Midbrain (tissue), 1 donor: ENCODE measurements at regions not wholly inside any gene's neighbourhood (a gene's known extent, or its start where the extent isn't known, plus 50 kb on each side); places are given as distances from the start of the nearest gene placed in this dataset.

Experiments
- DNase-seq: peaks from one replicate; lab custom pipeline; 2025; lab: John Stamatoyannopoulos, UW

DNA sequence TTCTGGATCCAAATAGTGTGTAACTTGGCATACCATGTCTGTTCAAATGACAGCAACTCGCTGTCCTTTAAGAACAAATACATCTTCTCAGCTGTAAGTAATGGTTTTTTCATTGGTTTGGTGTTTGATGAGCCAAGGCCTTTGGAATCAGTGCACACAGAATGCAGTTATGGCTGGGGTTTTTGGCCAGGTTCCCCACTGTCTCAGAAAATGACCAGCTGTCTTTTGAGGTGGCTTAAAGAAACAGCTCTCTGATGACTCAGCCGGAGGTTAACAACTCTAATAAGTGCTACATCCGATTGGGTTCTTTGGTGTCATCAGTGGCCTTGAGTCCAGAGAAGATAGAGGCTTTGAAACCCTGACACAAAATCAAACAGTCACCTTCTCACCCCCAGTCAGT lies 688.4 kb downstream of the REEP3 start:
- no peak for DNase-seq

DNA sequence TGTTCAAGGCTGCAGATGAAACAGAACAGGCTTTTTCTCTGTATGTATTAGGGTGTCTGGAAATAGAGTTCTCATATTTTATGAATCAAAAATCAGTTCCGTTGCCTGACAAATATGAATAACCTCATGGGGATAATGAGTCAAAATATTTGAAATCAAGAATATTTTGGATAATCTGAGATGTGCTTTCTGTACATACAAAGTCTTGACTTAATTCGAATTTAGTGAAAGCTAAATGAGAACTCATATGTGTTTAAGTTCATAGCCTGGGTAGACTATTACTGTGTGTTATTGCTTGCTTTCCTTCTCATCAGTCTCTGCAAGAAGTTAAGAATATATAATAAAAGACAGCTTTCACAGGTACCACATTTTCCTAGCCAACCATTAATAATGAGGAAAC lies 689.0 kb downstream of the REEP3 start:
- no peak for DNase-seq

DNA sequence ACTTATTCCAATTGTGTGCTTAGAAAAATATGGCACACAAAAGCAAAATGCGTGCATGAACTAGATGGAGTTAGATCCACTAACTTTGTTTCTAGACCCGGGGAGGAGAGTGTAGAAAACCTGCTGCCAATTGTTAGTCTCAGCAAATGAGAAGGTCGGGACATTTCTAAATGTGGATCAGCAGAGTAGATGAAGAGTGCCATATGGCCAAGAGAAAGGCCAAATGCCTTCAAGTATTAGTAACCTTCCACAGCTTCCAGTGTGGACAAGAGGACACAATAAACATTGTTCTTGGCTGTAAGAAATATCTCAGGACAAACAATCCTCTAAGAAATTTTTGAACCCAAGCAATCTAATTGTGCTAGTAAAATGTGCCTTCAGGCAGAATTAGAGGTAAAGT lies 690.3 kb downstream of the REEP3 start:
- no peak for DNase-seq

DNA sequence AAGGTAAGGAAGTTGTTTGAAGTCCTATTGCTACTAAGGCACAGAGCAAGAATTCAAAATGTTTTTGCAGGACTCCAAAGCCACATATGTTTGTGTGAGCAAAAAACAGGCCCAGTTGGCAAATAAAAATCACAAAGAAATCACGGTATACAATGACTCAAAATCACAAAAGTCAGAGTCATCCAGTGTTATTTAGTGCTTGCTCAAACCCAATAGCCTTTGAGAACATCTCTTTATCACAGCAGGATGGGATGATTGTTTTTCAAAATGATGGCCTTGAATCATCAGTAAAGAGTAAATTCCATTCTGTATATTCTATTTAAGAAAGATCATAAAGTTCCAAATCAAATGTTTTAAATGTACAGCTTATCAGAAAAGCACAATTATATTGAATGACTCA lies 693.9 kb downstream of the REEP3 start:
- no peak for DNase-seq

DNA sequence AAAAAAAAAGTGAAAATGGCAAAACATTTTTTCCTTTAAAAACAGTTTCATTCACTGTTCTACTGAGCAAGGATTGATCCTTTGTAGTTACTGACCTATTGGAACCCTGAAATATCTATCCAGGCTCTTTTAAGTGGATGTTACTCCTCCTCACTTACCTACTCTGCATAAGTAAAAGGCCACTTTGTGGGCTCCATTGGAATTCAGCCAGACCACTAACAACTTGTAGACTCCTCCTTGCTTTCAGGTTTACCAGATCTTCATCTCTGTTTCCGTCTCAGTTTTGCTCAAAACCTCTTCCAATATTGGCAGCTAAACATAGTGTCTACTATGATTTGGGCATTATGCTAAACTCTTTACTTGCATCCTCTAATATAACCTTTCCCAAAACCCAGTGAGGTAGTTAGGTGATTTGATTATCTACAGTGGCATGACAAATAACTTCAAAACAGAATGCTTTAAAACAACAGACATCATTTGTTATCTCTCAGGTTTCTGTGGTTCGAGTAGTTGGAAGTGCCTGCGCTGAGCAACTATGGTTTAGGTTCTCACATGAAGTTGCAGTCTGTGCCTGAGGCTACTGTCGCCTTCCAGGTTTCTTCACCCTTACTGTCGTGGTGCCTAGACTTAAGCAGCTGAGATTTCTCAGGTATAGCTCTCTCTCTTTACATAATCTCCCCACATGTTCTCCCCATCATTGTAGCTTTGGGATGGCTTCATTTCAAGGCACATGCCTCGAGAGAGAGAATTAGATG lies 698.2 kb downstream of the REEP3 start:
- DNase-seq = no peak

DNA sequence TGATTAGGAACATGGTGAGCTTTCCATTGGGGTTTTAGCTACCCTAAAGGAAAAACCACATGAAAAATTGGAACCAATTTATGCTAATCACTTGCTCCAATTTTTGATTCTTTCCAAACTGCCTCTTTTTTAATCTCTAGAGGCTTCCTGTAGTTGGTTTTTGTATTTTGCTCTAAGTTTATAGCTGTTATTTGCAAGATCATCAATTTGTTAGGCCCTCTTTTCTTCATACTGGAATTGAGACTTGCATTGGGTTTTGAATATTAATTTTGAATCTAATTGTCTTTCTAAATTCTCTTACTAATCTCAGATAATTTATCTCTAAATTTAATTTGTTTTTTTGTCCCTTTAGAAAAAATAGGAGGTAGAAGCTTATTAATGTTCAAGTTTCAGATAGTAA lies 713.3 kb downstream of the REEP3 start:
- DNase-seq = no peak

DNA sequence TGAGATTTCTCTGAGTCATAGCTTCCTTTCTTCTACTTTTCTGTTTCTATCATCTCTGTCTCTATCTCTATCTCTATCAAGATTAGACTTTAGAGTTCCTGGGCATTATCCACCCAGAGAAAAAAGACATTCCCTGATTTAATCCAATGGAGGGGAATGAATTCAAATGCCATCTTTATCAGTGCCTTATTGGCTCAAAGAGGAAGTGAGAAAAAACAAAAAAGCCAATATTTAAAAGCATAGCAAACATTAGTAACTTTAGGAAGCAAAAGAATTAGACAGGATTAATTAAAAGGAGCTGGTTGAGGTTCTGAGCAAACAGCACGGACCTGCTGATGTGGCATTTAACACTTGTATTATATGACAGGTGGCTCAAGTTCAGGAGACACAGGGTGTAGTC lies 736.5 kb downstream of the REEP3 start:
- DNase-seq = no peak

DNA sequence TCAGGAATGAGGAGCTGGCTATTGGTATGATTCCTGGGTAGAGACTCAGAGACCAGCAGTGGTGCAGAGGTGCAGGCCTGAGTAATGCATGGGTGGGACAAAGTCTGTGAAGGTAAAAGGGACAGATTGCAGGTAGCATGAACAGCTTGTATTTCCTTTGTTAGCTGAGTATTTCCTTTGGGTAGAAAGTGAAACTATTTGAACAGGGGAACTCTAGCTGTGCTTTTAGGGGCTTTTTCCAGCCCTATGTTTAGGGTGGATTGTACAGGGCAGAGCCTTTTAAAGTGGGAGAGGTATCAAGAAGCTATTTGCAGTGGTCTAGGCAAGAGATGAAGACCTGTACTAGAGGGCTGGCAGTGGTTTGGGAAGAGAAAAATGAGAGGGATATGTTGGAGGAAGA lies 739.9 kb downstream of the REEP3 start:
- DNase-seq = no peak

DNA sequence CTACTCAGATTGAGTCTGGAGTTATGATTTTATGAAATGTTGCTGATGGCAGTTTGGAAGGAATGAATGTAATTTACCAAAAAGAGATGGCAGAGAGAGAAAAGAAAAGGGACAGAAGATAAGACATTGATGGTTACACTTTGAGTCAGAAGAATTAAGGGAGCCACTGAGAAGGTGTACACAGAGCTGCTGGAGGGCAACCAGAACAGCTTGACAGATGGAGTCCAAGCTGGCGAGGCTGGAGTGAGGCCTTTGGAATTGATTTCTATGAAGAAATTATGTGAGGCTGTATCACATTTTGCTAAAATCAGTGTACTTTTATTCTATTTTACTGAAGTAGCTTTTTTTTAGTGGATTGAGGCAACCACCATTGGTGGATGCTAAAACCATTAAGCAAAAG lies 740.5 kb downstream of the REEP3 start:
- no peak for DNase-seq

DNA sequence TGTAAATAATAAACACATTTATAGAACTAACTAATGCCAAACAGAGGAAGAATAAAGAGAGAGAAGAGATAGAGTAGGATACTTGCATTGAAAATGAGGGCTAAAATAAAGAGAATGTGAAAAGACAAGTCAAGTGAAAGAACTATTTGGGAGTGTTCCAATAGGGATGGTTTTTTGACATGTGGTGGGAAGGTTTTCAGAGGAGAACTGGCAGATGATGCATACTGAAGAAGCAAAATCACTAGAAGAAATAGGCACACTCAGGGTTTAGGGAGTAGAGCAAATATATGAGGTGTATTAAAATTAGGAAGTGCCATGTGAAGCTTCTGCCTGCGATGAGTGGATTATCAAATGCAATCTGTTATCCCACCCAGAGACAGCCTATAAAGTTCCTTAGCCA lies 744.8 kb downstream of the REEP3 start:
- DNase-seq = no peak

DNA sequence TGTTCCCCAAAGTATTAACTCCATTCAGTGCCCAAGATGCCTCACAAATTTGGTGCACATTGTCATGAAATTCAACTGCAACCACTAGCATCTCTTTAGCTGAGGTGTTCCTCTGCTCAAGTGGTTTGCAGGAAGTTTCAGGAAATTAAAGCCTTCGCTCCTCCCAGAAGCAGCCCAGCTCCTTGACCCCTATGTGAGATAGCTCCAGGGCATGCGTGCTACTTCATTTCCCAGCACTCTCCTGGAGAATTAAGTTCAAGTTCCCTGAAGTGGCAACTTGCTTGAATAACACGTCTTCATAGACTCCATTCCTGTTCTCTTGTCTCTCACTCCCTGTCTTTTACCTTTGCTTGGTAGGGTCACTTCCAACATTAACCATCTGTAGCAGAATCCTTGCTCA lies 750.3 kb downstream of the REEP3 start:
- no peak for DNase-seq

DNA sequence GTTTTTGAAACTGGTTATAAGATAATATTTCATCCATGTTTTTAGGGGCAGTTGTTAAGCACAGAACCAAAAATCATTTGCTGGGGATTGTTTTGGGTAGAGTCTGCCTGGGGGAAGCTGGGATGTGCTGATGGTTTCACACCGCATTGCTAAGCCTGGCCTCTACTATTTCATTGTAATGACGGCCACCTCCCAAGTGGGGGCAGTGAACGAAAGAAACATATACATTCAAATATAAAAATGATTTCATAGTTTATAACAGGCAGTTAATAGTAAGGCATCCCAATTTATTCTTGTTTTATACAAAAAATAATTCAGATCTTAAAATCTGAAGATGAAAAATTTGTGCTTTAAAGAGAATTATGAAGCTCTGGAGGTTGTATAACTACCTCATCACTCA lies 750.8 kb downstream of the REEP3 start:
- DNase-seq = no peak

DNA sequence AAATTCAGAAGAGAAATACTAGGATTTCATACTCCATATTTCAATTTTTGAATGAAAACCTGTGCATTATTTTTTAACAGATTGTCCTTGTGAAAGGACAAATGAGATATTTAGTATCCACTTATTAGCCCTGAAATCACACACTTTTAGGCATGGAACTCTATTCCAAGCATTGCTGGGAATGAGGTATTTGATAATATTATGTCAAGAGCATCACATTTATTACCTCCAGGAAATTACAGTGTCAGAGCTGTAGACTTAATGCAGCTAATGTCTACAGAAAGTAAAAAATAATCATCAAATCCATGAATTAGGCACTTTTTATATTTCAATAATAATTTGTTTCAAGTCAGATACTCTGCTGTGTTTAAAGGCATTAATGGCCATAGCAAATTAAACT lies 753.8 kb downstream of the REEP3 start:
- DNase-seq = no peak

DNA sequence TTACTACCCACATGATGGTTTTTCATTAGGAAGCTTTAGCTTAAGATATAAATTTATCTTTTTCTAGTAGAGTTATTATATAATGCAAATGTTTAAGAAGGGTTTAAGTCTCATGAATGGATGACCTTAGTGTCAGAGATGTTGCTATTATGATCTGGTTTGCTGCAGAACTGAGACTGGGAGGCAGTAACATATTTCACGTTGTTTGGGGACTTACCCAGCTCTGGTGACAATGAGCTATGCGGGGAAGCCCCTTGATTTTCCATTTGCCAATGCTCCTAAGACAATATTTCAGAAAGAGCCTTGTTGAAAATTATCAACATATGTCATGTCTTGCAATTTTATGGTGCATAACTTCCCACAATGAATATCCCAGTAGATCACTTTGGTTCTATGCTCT lies 754.6 kb downstream of the REEP3 start:
- DNase-seq = no peak

DNA sequence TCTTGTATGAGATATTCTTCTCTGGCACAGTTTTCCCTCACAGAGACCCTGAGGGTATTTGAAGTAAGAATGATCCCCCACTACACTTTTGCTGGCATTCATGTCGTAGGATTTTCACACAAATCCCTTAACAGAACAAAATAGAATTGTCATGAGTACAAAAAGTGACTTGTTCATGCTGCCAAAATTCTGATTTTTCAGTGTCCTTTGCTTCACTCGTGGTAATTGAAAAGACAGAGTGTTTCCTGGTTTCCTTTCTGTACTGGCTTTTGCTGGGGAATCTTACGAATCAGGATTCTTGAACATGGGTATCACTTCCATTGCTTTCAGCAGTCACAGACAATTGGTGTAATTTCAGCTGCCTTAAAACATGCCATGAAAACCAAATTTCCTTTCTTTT lies 756.3 kb downstream of the REEP3 start:
- peak; percentile 43 for DNase-seq

DNA sequence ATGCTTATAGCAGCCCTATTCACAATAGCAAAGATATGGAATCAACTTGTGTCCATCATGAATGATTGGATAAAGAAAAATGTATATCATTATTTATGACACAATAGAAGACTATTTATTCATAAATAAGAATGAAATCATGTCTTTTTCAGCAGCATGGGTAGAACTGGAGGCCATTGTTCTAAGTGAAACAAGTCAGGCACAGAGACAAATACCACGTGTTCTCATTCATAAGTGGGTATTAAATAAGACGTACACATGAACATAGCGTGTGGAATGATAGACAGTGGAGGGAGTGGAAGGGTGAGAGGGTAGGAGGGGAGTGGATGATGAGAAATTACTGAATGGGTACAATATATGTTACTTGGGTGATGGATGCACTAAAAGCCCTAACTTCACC lies 762.4 kb downstream of the REEP3 start:
- peak; percentile 54 for DNase-seq

DNA sequence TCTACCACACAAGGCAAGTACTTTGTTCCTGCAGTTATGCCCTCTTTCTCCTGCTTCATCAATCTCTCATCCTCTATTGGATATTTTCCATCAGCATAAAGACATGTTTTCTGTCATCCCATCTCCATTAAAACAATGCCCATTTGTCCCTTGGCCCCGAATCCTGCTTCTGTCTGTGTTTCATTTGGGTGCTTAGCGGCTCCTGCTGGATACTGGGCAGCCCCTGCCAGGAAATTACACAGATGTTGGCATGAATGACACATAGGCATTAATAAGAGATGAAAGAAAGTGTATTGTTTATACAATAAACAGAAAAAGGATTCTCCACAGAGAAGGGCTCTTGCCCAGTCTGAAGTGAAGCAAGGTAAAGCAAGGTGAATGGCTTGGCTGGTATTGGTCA lies 765.3 kb downstream of the REEP3 start:
- peak; percentile 57 for DNase-seq

DNA sequence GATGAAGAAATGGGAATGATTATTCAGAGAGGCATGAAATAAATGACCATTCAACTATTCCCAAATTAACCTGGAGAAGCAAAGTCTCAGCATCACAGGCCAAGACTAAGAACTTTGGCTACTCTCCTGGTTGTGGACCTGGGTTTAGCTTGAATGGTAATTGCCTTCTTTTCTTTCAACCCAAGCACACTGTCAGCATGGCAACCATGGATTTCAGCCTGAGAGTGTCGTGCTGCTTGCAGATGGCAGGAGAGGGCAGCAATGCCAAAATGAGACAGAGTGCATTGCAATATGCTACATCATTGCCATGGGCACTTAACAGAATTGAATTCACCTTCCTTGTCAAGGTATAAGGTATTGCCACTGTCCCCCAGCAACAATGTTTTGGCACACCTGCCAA lies 767.2 kb downstream of the REEP3 start:
- peak; percentile 26 for DNase-seq

DNA sequence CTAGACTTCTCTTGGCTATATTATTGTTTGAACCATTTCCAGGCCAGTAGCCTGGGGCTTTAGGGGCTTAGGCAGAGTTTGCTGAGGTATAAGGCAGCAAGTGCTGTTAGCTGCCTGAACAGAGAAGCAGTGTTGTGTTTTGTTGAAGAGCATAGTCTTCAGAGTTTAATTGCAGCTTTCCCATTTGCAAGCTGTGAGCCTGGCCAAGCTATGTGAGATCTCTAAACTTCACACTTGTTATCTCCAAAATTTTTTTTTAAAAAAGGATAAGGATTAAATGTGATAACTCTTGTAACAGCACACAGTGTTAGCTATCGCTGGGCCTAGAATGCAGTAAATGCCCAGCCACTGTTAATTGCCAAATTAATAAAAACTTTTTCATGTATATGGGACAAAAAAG lies 782.4 kb downstream of the REEP3 start:
- no peak for DNase-seq

DNA sequence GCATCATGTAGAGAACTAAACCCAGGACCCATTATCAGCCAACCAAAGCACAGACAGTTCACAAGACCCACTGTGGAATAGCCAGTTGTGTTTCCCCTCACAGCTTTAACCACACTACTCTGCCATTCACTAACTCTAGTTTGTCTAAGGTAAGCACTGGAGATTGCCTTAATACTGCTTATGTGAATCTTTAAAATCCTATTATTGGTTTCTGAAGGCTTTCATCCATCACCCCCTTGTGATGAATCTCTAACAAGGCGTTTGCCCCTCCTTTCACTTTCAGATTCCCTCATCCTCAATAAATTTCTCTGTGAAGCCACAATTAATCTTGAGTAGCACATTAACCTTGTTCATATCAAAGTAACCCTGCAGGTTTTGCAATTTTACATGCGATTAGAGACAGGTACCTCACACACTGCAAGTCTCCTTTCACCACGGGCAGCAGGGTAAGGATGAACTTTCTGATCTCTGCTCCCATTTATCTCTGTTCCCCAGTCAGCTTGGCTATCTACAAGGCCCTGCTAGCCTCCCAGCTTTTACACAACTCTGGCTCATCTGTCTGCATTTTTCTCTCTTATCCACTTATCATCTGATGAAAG lies 785.6 kb downstream of the REEP3 start:
- no peak for DNase-seq

DNA sequence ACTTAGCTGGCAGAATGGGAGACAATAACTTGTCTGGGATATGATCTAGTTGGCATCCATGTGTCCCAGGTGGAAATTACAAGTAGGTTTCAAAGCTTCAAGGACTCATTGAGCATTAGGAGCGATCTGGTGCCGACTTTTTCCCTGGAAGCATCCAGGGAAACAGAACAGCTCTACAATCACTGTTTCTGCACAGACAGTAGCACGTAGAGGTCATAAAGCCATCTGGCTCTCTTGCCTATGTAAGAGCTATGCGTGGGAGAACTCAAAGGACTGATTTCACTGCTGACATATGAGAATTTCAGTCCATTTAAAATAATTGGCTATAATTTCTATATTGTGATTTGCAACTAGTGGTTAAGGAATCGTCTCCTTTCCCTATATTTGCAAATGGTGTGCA lies 791.7 kb downstream of the REEP3 start:
- DNase-seq = no peak

DNA sequence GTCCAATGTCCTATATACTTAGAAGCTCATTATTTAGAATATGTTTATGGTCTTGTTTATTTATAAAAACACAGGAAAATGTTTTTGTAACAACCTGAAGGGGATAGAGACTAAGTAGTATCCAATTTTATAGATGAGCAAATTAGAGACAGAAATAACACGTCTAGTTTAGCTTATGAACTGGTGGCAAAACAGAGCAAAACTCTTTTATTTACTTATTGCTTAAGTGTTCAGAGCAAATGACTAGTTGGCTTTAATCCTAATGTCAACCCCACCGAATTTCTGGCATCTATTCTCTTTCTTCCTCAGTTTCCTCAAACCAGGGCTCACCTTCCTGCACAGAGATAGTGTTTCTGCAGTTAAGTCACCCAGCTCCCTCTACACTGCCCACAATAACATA lies 792.8 kb downstream of the REEP3 start:
- DNase-seq = no peak

DNA sequence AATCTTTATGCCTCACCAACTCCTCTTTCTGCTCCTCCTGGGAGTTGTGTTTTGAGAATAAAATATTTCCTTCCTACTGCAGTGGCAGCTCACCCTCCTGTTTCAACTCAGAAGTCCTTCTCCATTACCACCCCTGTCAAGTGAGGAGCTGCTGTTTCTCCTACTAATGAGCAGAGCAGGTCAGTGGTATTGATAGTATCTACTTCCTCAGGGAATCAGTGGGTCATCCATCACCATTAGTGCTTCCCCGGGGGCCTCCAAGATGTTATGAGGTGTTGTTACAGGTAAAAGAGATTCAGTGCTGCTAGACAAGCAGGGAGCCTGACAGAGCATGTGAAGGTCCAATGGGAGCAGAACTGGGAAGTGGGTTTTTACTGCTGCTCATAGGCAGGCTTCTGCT lies 795.2 kb downstream of the REEP3 start:
- DNase-seq = no peak

DNA sequence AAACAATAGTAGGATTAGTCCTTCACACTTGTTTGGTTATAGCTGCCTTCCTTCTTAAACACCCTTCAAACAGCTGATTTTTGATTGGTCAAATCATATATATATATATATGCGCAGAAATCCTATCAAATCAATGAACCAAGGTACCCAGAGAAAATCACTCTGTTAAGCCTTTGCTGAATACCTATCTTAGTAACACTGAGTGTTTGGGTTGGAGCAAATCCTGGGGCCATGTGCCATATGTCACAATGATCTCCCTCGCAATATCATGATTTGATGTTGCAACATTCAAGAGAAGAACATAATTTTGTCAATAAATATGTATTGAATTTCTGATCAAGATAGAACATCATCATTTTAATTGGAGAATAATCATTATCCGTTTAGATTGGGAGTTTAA lies 795.6 kb downstream of the REEP3 start:
- DNase-seq = no peak
